HepG2 (cell line): ENCODE measurements at regions not wholly inside any gene's neighbourhood (a gene's known extent, or its start where the extent isn't known, plus 50 kb on each side); places are given as distances from the start of the nearest gene placed in this dataset.

Experiments used
- ATAC-seq: fragments of 200-7000 bp; cut with Tn5 transposase; 3 replicates; pipeline ENCODE4 v1.9.1; 2020; ENCODE audit warnings: mild to moderate bottlenecking, moderate library complexity
- BruUV-seq: library from RNA; stranded (reverse); fragments of 400-500 nt; replicated peaks from 2 replicates; lab custom pipeline; 2021; lab: Mats Ljungman, UMichigan
- CTCF ChIA-PET: fragments of 300-600 bp; formaldehyde crosslinking; extraction: SDS; loops from one replicate; lab custom pipeline; 2021; ENCODE audit warnings: low total read pairs, inconsistent platforms, low intra/inter-chr PET ratio; lab: Yijun Ruan, JAX
- POLR2A ChIA-PET: fragments of 350-600 bp; sonication (Branson Sonifier 250); formaldehyde crosslinking; loops from one replicate; lab custom pipeline; 2020; ENCODE audit warnings: antibody characterized with exemption, inconsistent platforms; lab: Yijun Ruan, JAX
- DNase-seq: peaks from one replicate; pipeline ENCODE4 v3.0.0-alpha.2; 2015; ENCODE audit warnings: low spot score
- FAIRE-seq: peaks from 3 replicates; lab custom pipeline; 2011; peaks lifted over from hg19 to GRCh38; lab: Jason Lieb, UNC
- H2AFZ ChIP-seq: one replicate; pipeline ENCODE4 v1.6.1; 2011; ENCODE audit warnings: low read length, inconsistent platforms
- H3K27ac ChIP-seq: fragments of 300-600 bp; 3 replicates; pipeline ENCODE4 v1.8.0; 2011; ENCODE audit warnings: mixed run types, mild to moderate bottlenecking, mixed read lengths, low read length, inconsistent platforms; ENCODE audit not compliant: insufficient read depth; ENCODE audit errors: extremely low read length
- H3K27me3 ChIP-seq, 2 experiments: fragments of 200-600 bp in 1 of 2; 2 replicates in 1 of 2; 3 replicates in 1 of 2; pipeline versions ENCODE4 v1.6.0 to v1.8.0; 2011; ENCODE audit warnings: low read length in 2 of 2, mild to moderate bottlenecking in 2 of 2, moderate library complexity in 2 of 2, inconsistent platforms in 1 of 2; ENCODE audit not compliant: insufficient read depth in 2 of 2, control insufficient read depth in 1 of 2
- H3K36me3 ChIP-seq, 2 experiments: fragments of 200-600 bp in 1 of 2; replicated peaks in 1 of 2; 2 replicates in 1 of 2; 3 replicates in 1 of 2; pipeline versions ENCODE4 v1.5.1 to v1.8.0; 2011; ENCODE audit warnings: low read length in 2 of 2, inconsistent platforms in 1 of 2; ENCODE audit not compliant: insufficient read depth in 2 of 2, control insufficient read depth in 1 of 2
- H3K4me1 ChIP-seq: 2 replicates; pipeline ENCODE4 v1.5.1; 2012; ENCODE audit warnings: low read length, inconsistent platforms; ENCODE audit not compliant: insufficient read depth
- H3K4me2 ChIP-seq: 2 replicates; pipeline ENCODE4 v1.6.0; 2011; ENCODE audit warnings: low read depth, low read length, inconsistent platforms
- H3K4me3 ChIP-seq, 3 experiments: fragments of 200-600 bp in 1 of 3; sonication (generic), shearing (Covaris generic) in 1 of 3; replicated peaks in 1 of 3; 2 replicates each; pipeline ENCODE4 v1.5.1; 2011 to 2016; ENCODE audit warnings: low read length in 3 of 3, inconsistent platforms in 2 of 3, low read depth in 2 of 3, mild to moderate bottlenecking in 2 of 3, control low read depth in 1 of 3, mixed read lengths in 1 of 3; ENCODE audit not compliant: insufficient read depth in 1 of 3
- H3K79me2 ChIP-seq: one replicate; pipeline ENCODE4 v1.6.1; 2011; ENCODE audit warnings: low read length, inconsistent platforms; ENCODE audit not compliant: insufficient read depth
- H3K9ac ChIP-seq: 2 replicates; pipeline ENCODE4 v1.6.0; 2011; ENCODE audit warnings: mild to moderate bottlenecking, low read depth, low read length, inconsistent platforms; ENCODE audit not compliant: insufficient read depth
- H3K9me3 ChIP-seq: 2 replicates; pipeline ENCODE4 v1.5.1; 2012; ENCODE audit warnings: mild to moderate bottlenecking, low read length
- H4K20me1 ChIP-seq: 2 replicates; pipeline ENCODE4 v1.6.0; 2011; ENCODE audit warnings: inconsistent platforms, mild to moderate bottlenecking, low read length, moderate library complexity; ENCODE audit not compliant: insufficient read depth
- ATF2 ChIP-seq: sonication (generic); formaldehyde crosslinking; IDR thresholded peaks from 2 replicates; pipeline ENCODE4 v1.4.0; 2020; ENCODE audit warnings: missing genetic modification reagents
- ELK4 ChIP-seq: sonication (generic); formaldehyde crosslinking; IDR thresholded peaks from 2 replicates; pipeline ENCODE4 v1.9.0; 2021; ENCODE audit warnings: missing genetic modification reagents, borderline replicate concordance
- GTF3A ChIP-seq: sonication (generic); formaldehyde crosslinking; conservative IDR thresholded peaks from 2 replicates; pipeline ENCODE4 v1.4.0; 2020; ENCODE audit warnings: mild to moderate bottlenecking, missing genetic modification reagents
- PAXIP1 ChIP-seq: sonication (generic); formaldehyde crosslinking; conservative IDR thresholded peaks from 2 replicates; pipeline ENCODE4 v1.4.0; 2020; ENCODE audit warnings: mild to moderate bottlenecking, missing genetic modification reagents, moderate library complexity
- RBAK ChIP-seq: sonication (generic); formaldehyde crosslinking; IDR thresholded peaks from 2 replicates; pipeline ENCODE4 v1.5.1; 2020; ENCODE audit warnings: mild to moderate bottlenecking, missing genetic modification reagents
- REXO4 ChIP-seq: sonication (generic); formaldehyde crosslinking; IDR thresholded peaks from 2 replicates; pipeline ENCODE4 v1.8.0; 2022; ENCODE audit warnings: missing genetic modification reagents, mild to moderate bottlenecking, borderline replicate concordance
- SRY ChIP-seq: sonication (generic); formaldehyde crosslinking; IDR thresholded peaks from 2 replicates; pipeline ENCODE4 v1.8.0; 2022; ENCODE audit warnings: mild to moderate bottlenecking, missing genetic modification reagents
- U2AF1 ChIP-seq: fragments of 200-400 bp; formaldehyde crosslinking; optimal IDR thresholded peaks from 2 replicates; pipeline ENCODE3; 2017; ENCODE audit warnings: mild to moderate bottlenecking, low read depth, low read length
- ZFP1 ChIP-seq: IDR thresholded peaks from 2 replicates; pipeline ENCODE4 v1.6.1; 2016
- ZNF543 ChIP-seq: sonication (generic); formaldehyde crosslinking; IDR thresholded peaks from 2 replicates; pipeline ENCODE4 v1.4.0; 2020; ENCODE audit warnings: mild to moderate bottlenecking, missing genetic modification reagents
- ZNF558 ChIP-seq: sonication (generic); formaldehyde crosslinking; IDR thresholded peaks from 2 replicates; pipeline ENCODE4 v1.9.0; 2022; ENCODE audit warnings: mild to moderate bottlenecking, missing genetic modification reagents, borderline replicate concordance
- ZNF563 ChIP-seq: sonication (generic); formaldehyde crosslinking; IDR thresholded peaks from 2 replicates; pipeline ENCODE4 v1.8.0; 2022; ENCODE audit warnings: mild to moderate bottlenecking, moderate library complexity, missing genetic modification reagents
- ZNF652 ChIP-seq: IDR thresholded peaks from 2 replicates; pipeline ENCODE4 v1.6.1; 2016; ENCODE audit warnings: low read depth, borderline replicate concordance
- WGBS: methylation state at CpG from one replicate; pipeline ENCODE4 v1.1.6; 2017; ENCODE audit warnings: low lambda C conversion rate; 5-methylcytosine and 5-hydroxymethylcytosine counted together
- in situ Hi-C: cut with HindIII; loops from 2 replicates; pipeline ENCODE4 v1.10.0; 2017; ENCODE audit warnings: low pct_unique_long_range_greater_than_20kb; ENCODE audit not compliant: extremely low pct_ligation_motif_present
- intact Hi-C: fragments of 100-400 bp; cut with micrococcal nuclease; formaldehyde crosslinking; loops from one replicate; pipeline ENCODE4 v1.10.0; 2022; ENCODE audit not compliant: unreplicated experiment

- TF ChIP-seq ZNF543 (CRISPR knock-in tag) = no peak
- TF ChIP-seq ZNF563 = no peak
- no peak for TF ChIP-seq ATF2 (CRISPR knock-in tag)
These were observed 78.0 kb upstream of the GUCA2B start (continued) for GRCh38 chr1:42075179-42075578.

- in situ Hi-C loops = no loop called here
- no peak for DNase-seq
- no peaks in the 10 kb centered on the region for H3K27me3 ChIP-seq
- H3K4me2 ChIP-seq = no peak overlapping the region
- no peaks in the 10 kb centered on the region for H3K36me3 ChIP-seq
- H3K9ac ChIP-seq = no peak overlapping the region
- FAIRE-seq = no peak
- H3K9me3 ChIP-seq = no peaks in the 10 kb centered on the region
- TF ChIP-seq ZNF652 (CRISPR knock-in tag) (no peak), ZNF558 (CRISPR knock-in tag) (no peak), SRY (CRISPR knock-in tag) (no peak)
- H3K27ac ChIP-seq = no peak overlapping the region
- no peak overlapping the region for H3K4me3 ChIP-seq
- 74% methylated on average over 2 of the region's 2 CpGs for WGBS
- H3K4me1 ChIP-seq = no peaks in the 10 kb centered on the region
- no peak overlapping the region for H2AFZ ChIP-seq
- POLR2A ChIA-PET = no interaction called here
- H3K79me2 ChIP-seq = no peaks in the 10 kb centered on the region
- intact Hi-C loops = no loop called here
- CTCF ChIA-PET = no interaction called here
- no peak for ATAC-seq
- H4K20me1 ChIP-seq = no peaks in the 10 kb centered on the region
- no TSS peak for BruUV-seq
These were observed 82.2 kb upstream of the GUCA2B start for GRCh38 chr1:42070996-42071395.

- 35% methylated on average over 3 of the region's 3 CpGs for WGBS
- BruUV-seq = no TSS peak
- no peaks in the 10 kb centered on the region for H3K79me2 ChIP-seq
- no peak overlapping the region for H3K9ac ChIP-seq
- intact Hi-C loops (no loop called here), in situ Hi-C loops (no loop called here)
- H3K27me3 ChIP-seq = no peaks in the 10 kb centered on the region
- H3K36me3 ChIP-seq = no peaks in the 10 kb centered on the region
- ATAC-seq (no peak), FAIRE-seq (no peak), DNase-seq (no peak)
- POLR2A ChIA-PET = no interaction called here
- H3K27ac ChIP-seq = no peak overlapping the region
- H2AFZ ChIP-seq = no peak overlapping the region
- H3K4me1 ChIP-seq = no peaks in the 10 kb centered on the region
- H3K9me3 ChIP-seq = peaks cover 11% of the 10 kb centered on the region
- no peak overlapping the region for H3K4me2 ChIP-seq
- CTCF ChIA-PET = no interaction called here
- no peak overlapping the region for H3K4me3 ChIP-seq
- no peaks in the 10 kb centered on the region for H4K20me1 ChIP-seq
- TF ChIP-seq U2AF1 = no peak
- TF ChIP-seq REXO4 = no peak
- no peak for TF ChIP-seq ZFP1 (CRISPR knock-in tag)
- no peak for TF ChIP-seq RBAK (CRISPR knock-in tag)
- no peak for TF ChIP-seq GTF3A (CRISPR knock-in tag)
- TF ChIP-seq PAXIP1 (CRISPR knock-in tag) = no peak
- no peak for TF ChIP-seq ELK4 (CRISPR knock-in tag)
These were observed 95.4 kb upstream of the GUCA2B start for GRCh38 chr1:42057800-42058199.
